ENCODE measurements at regions not wholly inside any gene's neighbourhood (a gene's known extent, or its start where the extent isn't known, plus 50 kb on each side); places are given as distances from the start of the nearest gene placed in this dataset.

DNA sequence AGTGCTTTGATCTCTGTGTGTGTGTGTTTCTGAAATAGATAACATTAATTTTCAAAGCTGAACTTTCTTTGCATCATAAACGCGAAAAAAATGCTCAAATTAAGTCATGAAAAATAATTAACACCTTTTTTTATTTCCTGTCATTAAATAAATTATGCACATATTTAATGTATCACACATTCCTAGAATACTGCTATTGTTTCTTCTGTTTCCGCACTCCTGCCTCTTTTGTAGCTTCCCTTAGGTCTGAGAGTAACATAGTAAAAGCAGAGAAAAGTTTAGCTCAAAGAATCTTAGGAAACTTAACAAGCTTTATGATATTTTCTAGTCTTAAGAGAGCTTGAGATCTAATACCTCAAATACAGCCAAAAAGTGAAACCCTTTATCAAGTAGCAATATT lies 504.2 kb downstream of the JRKL start:
- no peak for DNase-seq
- H3K9me3 ChIP-seq = no peaks in the 10 kb centered on the region
- H3K27me3 ChIP-seq (ENCODE audit: insufficient read depth) = no peaks in the 10 kb centered on the region
- no peaks in the 10 kb centered on the region for H3K36me3 ChIP-seq (replicated peaks in 1 of 2; ENCODE audit: control insufficient read depth in 1 of 2, insufficient read depth in 2 of 2, low read length in 1 of 2)
- no peak overlapping the region for H3K4me2 ChIP-seq
- POLR2A ChIA-PET = no interaction called here
- H2AFZ ChIP-seq (ENCODE audit: low read depth) = no peak overlapping the region
- CTCF ChIA-PET = interaction anchor here (1.5 kb wide), 1 partner anchor 431 kb away, joined by 3 read pairs; no protein-coding TSS in a partner anchor
- no peaks in the 10 kb centered on the region for H3K79me2 ChIP-seq (ENCODE audit: insufficient read depth)
- H3F3A ChIP-seq (replicated peaks; ENCODE audit: insufficient read depth) = no peaks in the 10 kb centered on the region
- WGBS (ENCODE audit: low lambda C conversion rate) = 42% methylated on average over 3 of the region's 3 CpGs
- no peak overlapping the region for H3K27ac ChIP-seq (ENCODE audit: low read depth in 2 of 2, low read length in 1 of 2)
- H3K9ac ChIP-seq = no peak overlapping the region
- no peaks in the 10 kb centered on the region for H4K20me1 ChIP-seq (ENCODE audit: insufficient read depth)
- TF ChIP-seq MXI1 (IDR thresholded peaks at IDR 0.05; ENCODE audit: low read depth, low read length) (no peak), RAD21 (IDR thresholded peaks at IDR 0.05; ENCODE audit: low read length) (no peak), MEF2A (IDR thresholded peaks at IDR 0.05; ENCODE audit: borderline replicate concordance, low read depth) (no peak), TCF12 (IDR thresholded peaks at IDR 0.05) (no peak), GATA2 (CRISPR knock-in tag; IDR thresholded peaks at IDR 0.05) (no peak), JUND (IDR thresholded peaks at IDR 0.05) (no peak), FOSL2 (IDR thresholded peaks at IDR 0.05; ENCODE audit: borderline replicate concordance, low read depth) (no peak)
- TF ChIP-seq, protein P1, sequence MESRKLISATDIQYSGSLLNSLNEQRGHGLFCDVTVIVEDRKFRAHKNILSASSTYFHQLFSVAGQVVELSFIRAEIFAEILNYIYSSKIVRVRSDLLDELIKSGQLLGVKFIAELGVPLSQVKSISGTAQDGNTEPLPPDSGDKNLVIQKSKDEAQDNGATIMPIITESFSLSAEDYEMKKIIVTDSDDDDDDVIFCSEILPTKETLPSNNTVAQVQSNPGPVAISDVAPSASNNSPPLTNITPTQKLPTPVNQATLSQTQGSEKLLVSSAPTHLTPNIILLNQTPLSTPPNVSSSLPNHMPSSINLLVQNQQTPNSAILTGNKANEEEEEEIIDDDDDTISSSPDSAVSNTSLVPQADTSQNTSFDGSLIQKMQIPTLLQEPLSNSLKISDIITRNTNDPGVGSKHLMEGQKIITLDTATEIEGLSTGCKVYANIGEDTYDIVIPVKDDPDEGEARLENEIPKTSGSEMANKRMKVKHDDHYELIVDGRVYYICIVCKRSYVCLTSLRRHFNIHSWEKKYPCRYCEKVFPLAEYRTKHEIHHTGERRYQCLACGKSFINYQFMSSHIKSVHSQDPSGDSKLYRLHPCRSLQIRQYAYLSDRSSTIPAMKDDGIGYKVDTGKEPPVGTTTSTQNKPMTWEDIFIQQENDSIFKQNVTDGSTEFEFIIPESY (IDR thresholded peaks at IDR 0.05; ENCODE audit: borderline replicate concordance, low read depth) = no peak
- H3K9me2 ChIP-seq = no peaks in the 10 kb centered on the region
- no peak overlapping the region for H3K4me3 ChIP-seq (ENCODE audit: low read depth in 2 of 2, low read length in 1 of 2)
- H3K4me1 ChIP-seq (ENCODE audit: control insufficient read depth in 1 of 2, insufficient read depth in 2 of 2, low read depth in 1 of 2, low read length in 1 of 2) = no peaks in the 10 kb centered on the region

- Histone ChIP-seq H3K27ac (ENCODE audit: low read depth in 2 of 2, low read length in 1 of 2) (no peak overlapping the region), H3K4me2 (no peak overlapping the region), H4K20me1 (ENCODE audit: insufficient read depth) (no peaks in the 10 kb centered on the region), H3K9me3 (no peaks in the 10 kb centered on the region), H3K9me2 (no peaks in the 10 kb centered on the region), H3K9ac (no peak overlapping the region), H3K4me3 (ENCODE audit: low read depth in 2 of 2, low read length in 1 of 2) (no peak overlapping the region), H3K36me3 (replicated peaks in 1 of 2; ENCODE audit: control insufficient read depth in 1 of 2, insufficient read depth in 2 of 2, low read length in 1 of 2) (no peaks in the 10 kb centered on the region), H2AFZ (ENCODE audit: low read depth) (no peak overlapping the region), H3F3A (replicated peaks; ENCODE audit: insufficient read depth) (no peaks in the 10 kb centered on the region), H3K4me1 (ENCODE audit: control insufficient read depth in 1 of 2, insufficient read depth in 2 of 2, low read depth in 1 of 2, low read length in 1 of 2) (no peaks in the 10 kb centered on the region), H3K79me2 (ENCODE audit: insufficient read depth) (no peaks in the 10 kb centered on the region), H3K27me3 (ENCODE audit: insufficient read depth) (no peaks in the 10 kb centered on the region)
- no peak for DNase-seq
- TF ChIP-seq TAF1 (IDR thresholded peaks at IDR 0.05; ENCODE audit: borderline replicate concordance, low read depth, low read length) = no peak
- no peak for TF ChIP-seq GABPA (IDR thresholded peaks at IDR 0.05; ENCODE audit: low read depth)
- TF ChIP-seq PBX3 (IDR thresholded peaks at IDR 0.05) = no peak
- TF ChIP-seq RXRA (IDR thresholded peaks at IDR 0.05; ENCODE audit: borderline replicate concordance, low read depth) = no peak
- TF ChIP-seq RAD21 (IDR thresholded peaks at IDR 0.05; ENCODE audit: low read length) = no peak
- TF ChIP-seq RFX5 (IDR thresholded peaks at IDR 0.05; ENCODE audit: low read length) = no peak
- TF ChIP-seq FOXM1 (IDR thresholded peaks at IDR 0.05; ENCODE audit: low read depth) = no peak
- TF ChIP-seq, protein P1 (IDR thresholded peaks at IDR 0.05; ENCODE audit: borderline replicate concordance, low read depth) = no peak
- no peak for TF ChIP-seq JUND (IDR thresholded peaks at IDR 0.05)
- no peak for TF ChIP-seq SIN3A (IDR thresholded peaks at IDR 0.05; ENCODE audit: borderline replicate concordance, low read depth, low read length)
- TF ChIP-seq EP300 (IDR thresholded peaks at IDR 0.05; ENCODE audit: borderline replicate concordance in 1 of 2, low read depth in 1 of 2, low read length in 1 of 2) = no peak
- TF ChIP-seq NFIC (IDR thresholded peaks at IDR 0.05; ENCODE audit: borderline replicate concordance) = no peak
- TF ChIP-seq FOSL2 (IDR thresholded peaks at IDR 0.05; ENCODE audit: borderline replicate concordance, low read depth) = no peak
- no peak for TF ChIP-seq CHD2 (IDR thresholded peaks at IDR 0.05; ENCODE audit: low read length, partially characterized antibody)
- 3% methylated on average over 1 of the region's 1 CpG for whole genome bisulfite sequencing (ENCODE audit: low lambda C conversion rate)
- ChIA-PET POLR2A (no interaction called here), CTCF (no interaction called here)
Measured at GRCh38 chr11:96894587-96894986, 504.8 kb downstream of the JRKL start.

Data from SK-N-SH (cell line).